ENCODE measurements at regions not wholly inside any gene's neighbourhood (a gene's known extent, or its start where the extent isn't known, plus 50 kb on each side); places are given as distances from the start of the nearest gene placed in this dataset.

DNA sequence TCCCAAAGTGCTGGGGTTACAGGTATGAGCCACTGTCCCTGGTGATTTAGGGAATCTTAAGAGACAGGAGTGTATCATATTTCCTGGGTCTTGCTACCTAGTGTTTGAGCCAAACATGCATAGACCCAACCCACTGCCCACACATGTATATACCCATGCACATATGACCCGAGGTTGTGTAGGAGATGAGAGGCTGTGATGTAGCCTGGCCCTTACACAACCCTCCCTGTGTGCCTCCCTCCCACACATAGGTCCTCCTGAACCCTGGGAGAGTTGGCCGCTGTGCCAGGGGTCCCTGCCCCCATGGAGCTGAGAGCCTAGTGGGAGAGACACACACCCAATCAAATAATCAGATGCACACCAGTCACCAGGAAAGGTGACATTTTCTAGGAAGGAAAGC lies 365.9 kb downstream of the ZNF536 start:
- Histone ChIP-seq H3K27me3 (ENCODE audit: control insufficient read depth, insufficient read depth, low read length) (peaks cover 15% of the 10 kb centered on the region), H3K4me3 (ENCODE audit: low read depth in 2 of 2, low read length in 2 of 2) (no peak overlapping the region), H3K27ac (ENCODE audit: low read length) (no peak overlapping the region), H3K9me3 (ENCODE audit: control insufficient read depth, insufficient read depth, low read depth, low read length) (no peaks in the 10 kb centered on the region), H3K4me1 (ENCODE audit: control insufficient read depth, insufficient read depth, low read length) (no peaks in the 10 kb centered on the region), H3K36me3 (ENCODE audit: control insufficient read depth, insufficient read depth, low read length) (no peaks in the 10 kb centered on the region)
- no peak for TF ChIP-seq SIN3A (IDR thresholded peaks at IDR 0.05; ENCODE audit: borderline replicate concordance, insufficient read depth, low read depth, low read length)
- TF ChIP-seq, protein P1, sequence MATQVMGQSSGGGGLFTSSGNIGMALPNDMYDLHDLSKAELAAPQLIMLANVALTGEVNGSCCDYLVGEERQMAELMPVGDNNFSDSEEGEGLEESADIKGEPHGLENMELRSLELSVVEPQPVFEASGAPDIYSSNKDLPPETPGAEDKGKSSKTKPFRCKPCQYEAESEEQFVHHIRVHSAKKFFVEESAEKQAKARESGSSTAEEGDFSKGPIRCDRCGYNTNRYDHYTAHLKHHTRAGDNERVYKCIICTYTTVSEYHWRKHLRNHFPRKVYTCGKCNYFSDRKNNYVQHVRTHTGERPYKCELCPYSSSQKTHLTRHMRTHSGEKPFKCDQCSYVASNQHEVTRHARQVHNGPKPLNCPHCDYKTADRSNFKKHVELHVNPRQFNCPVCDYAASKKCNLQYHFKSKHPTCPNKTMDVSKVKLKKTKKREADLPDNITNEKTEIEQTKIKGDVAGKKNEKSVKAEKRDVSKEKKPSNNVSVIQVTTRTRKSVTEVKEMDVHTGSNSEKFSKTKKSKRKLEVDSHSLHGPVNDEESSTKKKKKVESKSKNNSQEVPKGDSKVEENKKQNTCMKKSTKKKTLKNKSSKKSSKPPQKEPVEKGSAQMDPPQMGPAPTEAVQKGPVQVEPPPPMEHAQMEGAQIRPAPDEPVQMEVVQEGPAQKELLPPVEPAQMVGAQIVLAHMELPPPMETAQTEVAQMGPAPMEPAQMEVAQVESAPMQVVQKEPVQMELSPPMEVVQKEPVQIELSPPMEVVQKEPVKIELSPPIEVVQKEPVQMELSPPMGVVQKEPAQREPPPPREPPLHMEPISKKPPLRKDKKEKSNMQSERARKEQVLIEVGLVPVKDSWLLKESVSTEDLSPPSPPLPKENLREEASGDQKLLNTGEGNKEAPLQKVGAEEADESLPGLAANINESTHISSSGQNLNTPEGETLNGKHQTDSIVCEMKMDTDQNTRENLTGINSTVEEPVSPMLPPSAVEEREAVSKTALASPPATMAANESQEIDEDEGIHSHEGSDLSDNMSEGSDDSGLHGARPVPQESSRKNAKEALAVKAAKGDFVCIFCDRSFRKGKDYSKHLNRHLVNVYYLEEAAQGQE (IDR thresholded peaks at IDR 0.05; ENCODE audit: insufficient read depth in 1 of 2, low read depth in 2 of 2, low read length in 1 of 2) = no peak
- TF ChIP-seq, protein P2, sequence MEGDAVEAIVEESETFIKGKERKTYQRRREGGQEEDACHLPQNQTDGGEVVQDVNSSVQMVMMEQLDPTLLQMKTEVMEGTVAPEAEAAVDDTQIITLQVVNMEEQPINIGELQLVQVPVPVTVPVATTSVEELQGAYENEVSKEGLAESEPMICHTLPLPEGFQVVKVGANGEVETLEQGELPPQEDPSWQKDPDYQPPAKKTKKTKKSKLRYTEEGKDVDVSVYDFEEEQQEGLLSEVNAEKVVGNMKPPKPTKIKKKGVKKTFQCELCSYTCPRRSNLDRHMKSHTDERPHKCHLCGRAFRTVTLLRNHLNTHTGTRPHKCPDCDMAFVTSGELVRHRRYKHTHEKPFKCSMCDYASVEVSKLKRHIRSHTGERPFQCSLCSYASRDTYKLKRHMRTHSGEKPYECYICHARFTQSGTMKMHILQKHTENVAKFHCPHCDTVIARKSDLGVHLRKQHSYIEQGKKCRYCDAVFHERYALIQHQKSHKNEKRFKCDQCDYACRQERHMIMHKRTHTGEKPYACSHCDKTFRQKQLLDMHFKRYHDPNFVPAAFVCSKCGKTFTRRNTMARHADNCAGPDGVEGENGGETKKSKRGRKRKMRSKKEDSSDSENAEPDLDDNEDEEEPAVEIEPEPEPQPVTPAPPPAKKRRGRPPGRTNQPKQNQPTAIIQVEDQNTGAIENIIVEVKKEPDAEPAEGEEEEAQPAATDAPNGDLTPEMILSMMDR (IDR thresholded peaks at IDR 0.05) = no peak
- no peak for TF ChIP-seq POLR2AphosphoS5 (IDR thresholded peaks at IDR 0.05; ENCODE audit: low read depth, low read length)
- TF ChIP-seq TCF7L2 (IDR thresholded peaks at IDR 0.05; ENCODE audit: low read depth, low read length) = no peak
- in situ Hi-C loops (cut with HindIII; ENCODE audit: low pct_unique_long_range_greater_than_20kb, low sequenced_read_pairs) = no loop called here
- BruUV-seq (replicated peaks) = no TSS peak
- ChIA-PET CTCF (no interaction called here), POLR2A (no interaction called here)
- DNase-seq (ENCODE audit: low read depth, low spot score) = no peak
- intact Hi-C loops (cut with micrococcal nuclease; ENCODE audit: unreplicated experiment) = no loop called here
- ATAC-seq = no peak

DNA sequence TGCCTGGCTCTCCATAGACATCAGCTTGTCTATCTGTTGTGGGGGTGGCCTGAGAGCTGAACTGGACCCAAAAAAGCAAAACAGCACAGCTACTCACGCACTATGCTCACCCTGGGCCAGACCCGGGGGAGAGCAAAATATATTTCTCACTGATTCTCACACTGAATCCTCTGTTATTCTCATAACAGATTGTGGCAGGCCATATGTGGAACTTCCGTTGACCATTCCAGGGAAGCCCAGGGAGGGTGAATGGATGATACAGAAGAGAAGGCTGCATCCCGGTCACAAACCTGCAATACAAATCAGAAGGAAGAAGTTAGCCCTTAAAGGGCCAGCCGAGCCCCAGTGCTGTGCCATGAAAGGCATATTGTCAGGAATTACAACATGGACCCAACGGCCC lies 362.5 kb downstream of the ZNF536 start:
- in situ Hi-C loops (cut with HindIII; ENCODE audit: low pct_unique_long_range_greater_than_20kb, low sequenced_read_pairs) (no loop called here), intact Hi-C loops (cut with micrococcal nuclease; ENCODE audit: unreplicated experiment) (no loop called here)
- CTCF ChIA-PET = no interaction called here
- Histone ChIP-seq H3K9me3 (ENCODE audit: control insufficient read depth, insufficient read depth, low read depth, low read length) (no peaks in the 10 kb centered on the region), H3K4me1 (ENCODE audit: control insufficient read depth, insufficient read depth, low read length) (no peaks in the 10 kb centered on the region), H3K27me3 (ENCODE audit: control insufficient read depth, insufficient read depth, low read length) (no peaks in the 10 kb centered on the region), H3K4me3 (ENCODE audit: low read depth in 2 of 2, low read length in 2 of 2) (no peak overlapping the region), H3K27ac (ENCODE audit: low read length) (no peak overlapping the region), H3K36me3 (ENCODE audit: control insufficient read depth, insufficient read depth, low read length) (no peaks in the 10 kb centered on the region)
- BruUV-seq (replicated peaks) = no TSS peak
- POLR2A ChIA-PET = no interaction called here
- no peak for ATAC-seq
- DNase-seq (ENCODE audit: low read depth, low spot score) = no peak
- TF ChIP-seq POLR2AphosphoS5 (IDR thresholded peaks at IDR 0.05; ENCODE audit: low read depth, low read length) (no peak), SIN3A (IDR thresholded peaks at IDR 0.05; ENCODE audit: borderline replicate concordance, insufficient read depth, low read depth, low read length) (no peak), TCF7L2 (IDR thresholded peaks at IDR 0.05; ENCODE audit: low read depth, low read length) (no peak)
- TF ChIP-seq, protein P1 (IDR thresholded peaks at IDR 0.05; ENCODE audit: insufficient read depth in 1 of 2, low read depth in 2 of 2, low read length in 1 of 2) = no peak
- TF ChIP-seq, protein P2 (IDR thresholded peaks at IDR 0.05) = no peak

All from Panc1 (cell line).